HCT116 (cell line): ENCODE measurements at regions not wholly inside any gene's neighbourhood (a gene's known extent, or its start where the extent isn't known, plus 50 kb on each side); places are given as distances from the start of the nearest gene placed in this dataset.

Source experiments
- CTCF ChIP-seq, 3 experiments: fragments of 200-600 bp in 1 of 3; sonication (generic) in 1 of 3; IDR thresholded peaks in 2 of 3; conservative IDR thresholded peaks in 1 of 3; 2 replicates each; pipeline ENCODE4 v1.5.1; 2012 to 2017; ENCODE audit warnings: low read depth in 2 of 3, low read length in 2 of 3, antibody characterized with exemption in 1 of 3, borderline replicate concordance in 1 of 3, control low read depth in 1 of 3, mild to moderate bottlenecking in 1 of 3, mixed read lengths in 1 of 3, mixed run types in 1 of 3, moderate library complexity in 1 of 3; ENCODE audit not compliant: insufficient read depth in 1 of 3
- POLR2A ChIP-seq: IDR thresholded peaks from 2 replicates; pipeline ENCODE4 v1.7.0; 2011; ENCODE audit warnings: borderline replicate concordance; ENCODE audit not compliant: insufficient read depth, insufficient read length; ENCODE audit errors: extremely low read depth

GRCh38 chr4:36461344-36461743 is 179.9 kb downstream of the DTHD1 start:
- TF ChIP-seq CTCF (IDR thresholded peaks at IDR 0.05 in 2 of 3, conservative IDR thresholded peaks at IDR 0.05 in 1 of 3; ENCODE audit: borderline replicate concordance in 1 of 3, insufficient read depth in 1 of 3, low read depth in 2 of 3, low read length in 2 of 3) (no peak), POLR2A (no peak)
